Liver (tissue), 8 donors: ENCODE measurements at regions not wholly inside any gene's neighbourhood (a gene's known extent, or its start where the extent isn't known, plus 50 kb on each side); places are given as distances from the start of the nearest gene placed in this dataset.

Experiments
- DNase-seq: peaks from one replicate; pipeline ENCODE4 v3.0.0-alpha.2; 2017; ENCODE audit warnings: low spot score
- H3K27ac ChIP-seq, 2 donors: one replicate each; pipeline ENCODE4 v1.7.0; 2013; ENCODE audit warnings: inconsistent platforms in 2 of 2, low read length in 2 of 2, control low read depth in 1 of 2, low read depth in 1 of 2, mild to moderate bottlenecking in 1 of 2
- H3K27me3 ChIP-seq, 4 donors: one replicate each; pipeline versions ENCODE4 v1.6.1 to v1.7.0; 2013; ENCODE audit warnings: low read length in 3 of 4, inconsistent platforms in 1 of 4, mild to moderate bottlenecking in 1 of 4, moderate library complexity in 1 of 4; ENCODE audit not compliant: control insufficient read depth in 4 of 4, insufficient read depth in 4 of 4
- H3K36me3 ChIP-seq, 4 donors: one replicate each; pipeline versions ENCODE4 v1.6.1 to v1.7.0; 2013; ENCODE audit warnings: low read length in 3 of 4, mild to moderate bottlenecking in 3 of 4, low read depth in 1 of 4, moderate library complexity in 1 of 4; ENCODE audit not compliant: control insufficient read depth in 4 of 4, insufficient read depth in 3 of 4
- H3K4me1 ChIP-seq, 4 donors: one replicate each; pipeline versions ENCODE4 v1.6.1 to v1.7.0; 2013; ENCODE audit warnings: low read length in 3 of 4, mild to moderate bottlenecking in 3 of 4, moderate library complexity in 1 of 4; ENCODE audit not compliant: control insufficient read depth in 4 of 4, insufficient read depth in 4 of 4
- H3K4me3 ChIP-seq, 3 donors: one replicate each; pipeline versions ENCODE4 v1.6.1 to v1.7.0; 2013; ENCODE audit warnings: low read length in 3 of 3, control low read depth in 1 of 3, low read depth in 1 of 3, mild to moderate bottlenecking in 1 of 3
- H3K9ac ChIP-seq, 2 donors: one replicate each; pipeline ENCODE4 v1.7.0; 2013; ENCODE audit warnings: low read length in 2 of 2, mild to moderate bottlenecking in 2 of 2, moderate library complexity in 2 of 2, control low read depth in 1 of 2, low read depth in 1 of 2
- H3K9me3 ChIP-seq, 4 donors: one replicate each; pipeline versions ENCODE4 v1.6.1 to v1.7.0; 2013; ENCODE audit warnings: low read length in 3 of 4; ENCODE audit not compliant: control insufficient read depth in 4 of 4
- EGR1 ChIP-seq, 2 donors: IDR thresholded peaks; 2 replicates each; pipeline ENCODE4 v1.6.1; 2016 to 2018; ENCODE audit warnings: antibody characterized with exemption in 2 of 2, low read depth in 2 of 2
- FOXA1 ChIP-seq: IDR thresholded peaks from 2 replicates; pipeline ENCODE4 v1.6.1; 2016; ENCODE audit warnings: antibody characterized with exemption
- FOXA2 ChIP-seq: IDR thresholded peaks from 2 replicates; pipeline ENCODE4 v1.6.1; 2016; ENCODE audit warnings: antibody characterized with exemption
- GABPA ChIP-seq, 2 donors: IDR thresholded peaks in 1 of 2; conservative IDR thresholded peaks in 1 of 2; 2 replicates each; pipeline ENCODE4 v1.6.1; 2016; ENCODE audit warnings: antibody characterized with exemption in 2 of 2, mild to moderate bottlenecking in 1 of 2, moderate library complexity in 1 of 2
- HNF4A ChIP-seq, 2 donors: conservative IDR thresholded peaks; 2 replicates each; pipeline ENCODE4 v1.6.1; 2016; ENCODE audit warnings: antibody characterized with exemption in 2 of 2, mild to moderate bottlenecking in 2 of 2
- HNF4G ChIP-seq: IDR thresholded peaks from 2 replicates; pipeline ENCODE4 v1.6.1; 2016; ENCODE audit warnings: antibody characterized with exemption
- JUND ChIP-seq, 2 donors: IDR thresholded peaks; 2 replicates each; pipeline ENCODE4 v1.6.1; 2016; ENCODE audit warnings: antibody characterized with exemption in 2 of 2
- NR2F2 ChIP-seq: IDR thresholded peaks from 2 replicates; pipeline ENCODE4 v1.6.1; 2016; ENCODE audit warnings: antibody characterized with exemption
- RAD21 ChIP-seq, 2 donors: IDR thresholded peaks; 2 replicates each; pipeline ENCODE4 v1.6.1; 2016; ENCODE audit warnings: antibody characterized with exemption in 2 of 2, mild to moderate bottlenecking in 2 of 2
- RXRA ChIP-seq, 2 donors: IDR thresholded peaks; 2 replicates each; pipeline ENCODE4 v1.6.1; 2017 to 2018; ENCODE audit warnings: antibody characterized with exemption in 2 of 2, mild to moderate bottlenecking in 1 of 2
- SP1 ChIP-seq: IDR thresholded peaks from 2 replicates; pipeline ENCODE4 v1.6.1; 2018; ENCODE audit warnings: antibody characterized with exemption, mild to moderate bottlenecking
- TAF1 ChIP-seq: conservative IDR thresholded peaks from 2 replicates; pipeline ENCODE4 v1.6.1; 2016; ENCODE audit warnings: antibody characterized with exemption, mild to moderate bottlenecking
- YY1 ChIP-seq: IDR thresholded peaks from 2 replicates; pipeline ENCODE4 v1.6.1; 2016; ENCODE audit warnings: antibody characterized with exemption, mild to moderate bottlenecking
- WGBS: extraction: QIAGEN DNeasy Blood & Tissue Kit; methylation state at CpG from one replicate; pipeline ENCODE4 v1.1.7; 2013; 5-methylcytosine and 5-hydroxymethylcytosine counted together
- TF ChIP-seq, protein P1 (sequence below): IDR thresholded peaks from 2 replicates; pipeline ENCODE4 v1.6.1; 2016; ENCODE audit warnings: antibody characterized with exemption
- TF ChIP-seq, protein P2 (sequence below): IDR thresholded peaks from 2 replicates; pipeline ENCODE4 v1.6.1; 2016; ENCODE audit warnings: antibody characterized with exemption
- TF ChIP-seq, protein P3 (sequence below): fragments of 150-350 bp; IDR thresholded peaks from 2 replicates; pipeline ENCODE4 v1.5.1; 2017; ENCODE audit warnings: improper control_type of control experiment, low read depth, low read length; ENCODE audit not compliant: missing input control
- TF ChIP-seq, protein P4 (sequence below): IDR thresholded peaks from 2 replicates; pipeline ENCODE4 v1.6.1; 2016; ENCODE audit warnings: antibody characterized with exemption
- TF ChIP-seq, protein P5 (sequence below): IDR thresholded peaks from 2 replicates; pipeline ENCODE4 v1.6.1; 2016; ENCODE audit warnings: antibody characterized with exemption, mild to moderate bottlenecking
- donor health status: healthy.
- donor health status: healthy.
- donor health status: healthy.
- donor health status: healthy.
- donor health status: healthy.

DNA sequence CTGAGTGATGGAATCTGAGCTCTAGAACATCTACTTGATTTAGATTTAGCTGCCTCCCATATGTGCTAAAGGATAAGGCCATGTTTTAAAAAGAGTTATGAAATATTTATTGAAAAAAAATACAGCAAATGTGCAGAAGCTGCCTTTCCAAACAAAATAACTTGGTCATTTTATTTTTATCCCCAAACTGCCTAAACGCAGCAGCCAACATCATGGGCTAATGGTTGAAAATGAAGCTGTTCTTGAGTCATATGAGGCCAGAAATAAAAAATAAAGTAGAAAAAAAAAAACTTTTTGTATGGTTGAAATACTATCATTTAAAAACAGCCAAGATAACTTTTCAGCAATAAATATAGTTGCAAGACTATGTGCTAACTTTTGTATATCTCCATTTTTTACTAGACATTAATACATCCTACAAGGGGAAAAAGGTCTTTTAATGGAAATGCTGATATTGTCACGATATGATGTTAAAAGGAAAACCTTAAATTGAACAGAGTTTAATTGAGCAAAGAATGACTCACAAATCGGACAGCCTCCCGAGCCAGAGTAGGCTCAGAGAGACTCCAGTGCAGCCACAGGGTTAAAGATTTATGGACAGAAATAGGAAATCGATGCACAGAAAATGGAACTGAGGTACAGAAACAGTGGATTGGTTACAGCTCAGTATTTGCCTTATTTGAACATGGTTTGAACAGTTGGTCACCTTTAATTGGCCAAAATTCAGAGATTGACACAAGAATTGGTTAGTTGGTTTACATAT lies 305.8 kb downstream of the MDFIC start:
- Histone ChIP-seq H3K27me3 (no peaks in the 10 kb centered on the region), H3K4me1 (no peaks in the 10 kb centered on the region), H3K36me3 (no peaks in the 10 kb centered on the region), H3K27ac (no peak overlapping the region), H3K9me3 (no peaks in the 10 kb centered on the region), H3K9ac (no peak overlapping the region), H3K4me3 (no peak overlapping the region)
- TF ChIP-seq FOXA1 (no peak), JUND (IDR thresholded peaks at IDR 0.05) (no peak)
- DNase-seq, result no peak
- 83% methylated on average over 5 of the region's 5 CpGs for WGBS

DNA sequence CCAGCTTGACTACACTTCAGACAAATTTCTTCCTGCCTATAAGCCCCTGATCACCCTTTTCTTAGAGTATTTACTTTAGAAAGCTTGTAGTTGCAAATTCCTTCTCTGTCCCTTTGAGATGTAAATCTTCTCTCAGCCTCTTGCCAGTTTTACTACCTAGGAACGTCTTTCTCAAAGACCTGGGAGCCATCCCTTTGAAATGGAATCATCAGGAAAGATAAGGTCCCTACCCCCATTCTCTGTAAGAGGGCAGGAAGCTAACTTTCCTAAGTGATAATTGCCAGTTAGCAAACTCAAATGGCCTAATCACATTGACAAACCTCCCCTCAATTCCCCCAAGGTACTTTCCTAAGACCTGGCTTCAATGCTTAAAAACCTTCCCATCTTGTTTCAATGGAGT lies 304.5 kb downstream of the MDFIC start:
- no peak overlapping the region for H3K4me3 ChIP-seq
- no peak overlapping the region for H3K27ac ChIP-seq
- H3K27me3 ChIP-seq, result no peaks in the 10 kb centered on the region
- no peaks in the 10 kb centered on the region for H3K4me1 ChIP-seq
- no peaks in the 10 kb centered on the region for H3K36me3 ChIP-seq
- no peak overlapping the region for H3K9ac ChIP-seq
- no peak for TF ChIP-seq HNF4G
- TF ChIP-seq, protein P1, sequence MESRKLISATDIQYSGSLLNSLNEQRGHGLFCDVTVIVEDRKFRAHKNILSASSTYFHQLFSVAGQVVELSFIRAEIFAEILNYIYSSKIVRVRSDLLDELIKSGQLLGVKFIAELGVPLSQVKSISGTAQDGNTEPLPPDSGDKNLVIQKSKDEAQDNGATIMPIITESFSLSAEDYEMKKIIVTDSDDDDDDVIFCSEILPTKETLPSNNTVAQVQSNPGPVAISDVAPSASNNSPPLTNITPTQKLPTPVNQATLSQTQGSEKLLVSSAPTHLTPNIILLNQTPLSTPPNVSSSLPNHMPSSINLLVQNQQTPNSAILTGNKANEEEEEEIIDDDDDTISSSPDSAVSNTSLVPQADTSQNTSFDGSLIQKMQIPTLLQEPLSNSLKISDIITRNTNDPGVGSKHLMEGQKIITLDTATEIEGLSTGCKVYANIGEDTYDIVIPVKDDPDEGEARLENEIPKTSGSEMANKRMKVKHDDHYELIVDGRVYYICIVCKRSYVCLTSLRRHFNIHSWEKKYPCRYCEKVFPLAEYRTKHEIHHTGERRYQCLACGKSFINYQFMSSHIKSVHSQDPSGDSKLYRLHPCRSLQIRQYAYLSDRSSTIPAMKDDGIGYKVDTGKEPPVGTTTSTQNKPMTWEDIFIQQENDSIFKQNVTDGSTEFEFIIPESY, result no peak
- no peak for TF ChIP-seq SP1
- TF ChIP-seq EGR1 (IDR thresholded peaks at IDR 0.05; ENCODE audit: low read depth in 2 of 2), result no peak
- TF ChIP-seq, protein P2, sequence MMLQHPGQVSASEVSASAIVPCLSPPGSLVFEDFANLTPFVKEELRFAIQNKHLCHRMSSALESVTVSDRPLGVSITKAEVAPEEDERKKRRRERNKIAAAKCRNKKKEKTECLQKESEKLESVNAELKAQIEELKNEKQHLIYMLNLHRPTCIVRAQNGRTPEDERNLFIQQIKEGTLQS, result no peak
- TF ChIP-seq, protein P3, sequence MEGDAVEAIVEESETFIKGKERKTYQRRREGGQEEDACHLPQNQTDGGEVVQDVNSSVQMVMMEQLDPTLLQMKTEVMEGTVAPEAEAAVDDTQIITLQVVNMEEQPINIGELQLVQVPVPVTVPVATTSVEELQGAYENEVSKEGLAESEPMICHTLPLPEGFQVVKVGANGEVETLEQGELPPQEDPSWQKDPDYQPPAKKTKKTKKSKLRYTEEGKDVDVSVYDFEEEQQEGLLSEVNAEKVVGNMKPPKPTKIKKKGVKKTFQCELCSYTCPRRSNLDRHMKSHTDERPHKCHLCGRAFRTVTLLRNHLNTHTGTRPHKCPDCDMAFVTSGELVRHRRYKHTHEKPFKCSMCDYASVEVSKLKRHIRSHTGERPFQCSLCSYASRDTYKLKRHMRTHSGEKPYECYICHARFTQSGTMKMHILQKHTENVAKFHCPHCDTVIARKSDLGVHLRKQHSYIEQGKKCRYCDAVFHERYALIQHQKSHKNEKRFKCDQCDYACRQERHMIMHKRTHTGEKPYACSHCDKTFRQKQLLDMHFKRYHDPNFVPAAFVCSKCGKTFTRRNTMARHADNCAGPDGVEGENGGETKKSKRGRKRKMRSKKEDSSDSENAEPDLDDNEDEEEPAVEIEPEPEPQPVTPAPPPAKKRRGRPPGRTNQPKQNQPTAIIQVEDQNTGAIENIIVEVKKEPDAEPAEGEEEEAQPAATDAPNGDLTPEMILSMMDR, result no peak
- TF ChIP-seq, protein P4, sequence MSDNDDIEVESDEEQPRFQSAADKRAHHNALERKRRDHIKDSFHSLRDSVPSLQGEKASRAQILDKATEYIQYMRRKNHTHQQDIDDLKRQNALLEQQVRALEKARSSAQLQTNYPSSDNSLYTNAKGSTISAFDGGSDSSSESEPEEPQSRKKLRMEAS, result no peak
- no peak for TF ChIP-seq TAF1
- TF ChIP-seq RXRA (IDR thresholded peaks at IDR 0.05), result no peak
- no peak for TF ChIP-seq FOXA1
- TF ChIP-seq YY1, result no peak
- TF ChIP-seq HNF4A (conservative IDR thresholded peaks at IDR 0.05), result no peak
- TF ChIP-seq, protein P5, sequence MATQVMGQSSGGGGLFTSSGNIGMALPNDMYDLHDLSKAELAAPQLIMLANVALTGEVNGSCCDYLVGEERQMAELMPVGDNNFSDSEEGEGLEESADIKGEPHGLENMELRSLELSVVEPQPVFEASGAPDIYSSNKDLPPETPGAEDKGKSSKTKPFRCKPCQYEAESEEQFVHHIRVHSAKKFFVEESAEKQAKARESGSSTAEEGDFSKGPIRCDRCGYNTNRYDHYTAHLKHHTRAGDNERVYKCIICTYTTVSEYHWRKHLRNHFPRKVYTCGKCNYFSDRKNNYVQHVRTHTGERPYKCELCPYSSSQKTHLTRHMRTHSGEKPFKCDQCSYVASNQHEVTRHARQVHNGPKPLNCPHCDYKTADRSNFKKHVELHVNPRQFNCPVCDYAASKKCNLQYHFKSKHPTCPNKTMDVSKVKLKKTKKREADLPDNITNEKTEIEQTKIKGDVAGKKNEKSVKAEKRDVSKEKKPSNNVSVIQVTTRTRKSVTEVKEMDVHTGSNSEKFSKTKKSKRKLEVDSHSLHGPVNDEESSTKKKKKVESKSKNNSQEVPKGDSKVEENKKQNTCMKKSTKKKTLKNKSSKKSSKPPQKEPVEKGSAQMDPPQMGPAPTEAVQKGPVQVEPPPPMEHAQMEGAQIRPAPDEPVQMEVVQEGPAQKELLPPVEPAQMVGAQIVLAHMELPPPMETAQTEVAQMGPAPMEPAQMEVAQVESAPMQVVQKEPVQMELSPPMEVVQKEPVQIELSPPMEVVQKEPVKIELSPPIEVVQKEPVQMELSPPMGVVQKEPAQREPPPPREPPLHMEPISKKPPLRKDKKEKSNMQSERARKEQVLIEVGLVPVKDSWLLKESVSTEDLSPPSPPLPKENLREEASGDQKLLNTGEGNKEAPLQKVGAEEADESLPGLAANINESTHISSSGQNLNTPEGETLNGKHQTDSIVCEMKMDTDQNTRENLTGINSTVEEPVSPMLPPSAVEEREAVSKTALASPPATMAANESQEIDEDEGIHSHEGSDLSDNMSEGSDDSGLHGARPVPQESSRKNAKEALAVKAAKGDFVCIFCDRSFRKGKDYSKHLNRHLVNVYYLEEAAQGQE, result no peak
- no peak for TF ChIP-seq FOXA2
- no peak for TF ChIP-seq NR2F2
- TF ChIP-seq GABPA (IDR thresholded peaks at IDR 0.05 in 1 of 2, conservative IDR thresholded peaks at IDR 0.05 in 1 of 2), result no peak
- TF ChIP-seq RAD21 (IDR thresholded peaks at IDR 0.05), result no peak
- no peaks in the 10 kb centered on the region for H3K9me3 ChIP-seq
- no peak for DNase-seq
- WGBS, result 68% methylated on average over 1 of the region's 1 CpG
